Mucosa of gallbladder (tissue), 1 donor: ENCODE measurements at regions not wholly inside any gene's neighbourhood (a gene's known extent, or its start where the extent isn't known, plus 50 kb on each side); places are given as distances from the start of the nearest gene placed in this dataset.
"Not testable (repeated sequence)": the region's sequence is repeated elsewhere in the genome, so short reads cannot be mapped to it uniquely, and the experiment has no call there.

Experiments used
- DNase-seq: peaks from one replicate; pipeline ENCODE4 v3.0.0-alpha.2; 2020; ENCODE audit warnings: low spot score
- donor health status: DM: no; HTN: no; CAD: no.

DNA sequence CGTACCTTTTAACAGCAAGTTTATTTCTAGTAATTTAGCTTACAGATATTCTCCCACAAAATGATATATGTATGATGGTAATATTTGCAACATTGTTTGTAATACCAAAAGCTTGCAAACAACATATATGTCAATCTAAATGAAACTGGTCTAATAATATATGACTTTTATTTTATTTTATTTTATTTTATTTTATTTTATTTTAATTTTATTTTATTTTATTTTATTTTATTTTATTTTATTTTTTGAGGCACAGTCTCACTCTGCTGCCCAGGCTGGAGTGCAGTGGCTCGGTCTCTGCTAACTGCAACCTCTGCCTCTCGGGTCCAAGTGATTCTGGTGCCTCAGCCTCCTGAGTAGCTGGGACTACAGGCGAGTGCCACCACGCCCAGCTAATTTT is 94.6 kb upstream of the ABCA1 start:
- DNase-seq: not testable (repeated sequence)

DNA sequence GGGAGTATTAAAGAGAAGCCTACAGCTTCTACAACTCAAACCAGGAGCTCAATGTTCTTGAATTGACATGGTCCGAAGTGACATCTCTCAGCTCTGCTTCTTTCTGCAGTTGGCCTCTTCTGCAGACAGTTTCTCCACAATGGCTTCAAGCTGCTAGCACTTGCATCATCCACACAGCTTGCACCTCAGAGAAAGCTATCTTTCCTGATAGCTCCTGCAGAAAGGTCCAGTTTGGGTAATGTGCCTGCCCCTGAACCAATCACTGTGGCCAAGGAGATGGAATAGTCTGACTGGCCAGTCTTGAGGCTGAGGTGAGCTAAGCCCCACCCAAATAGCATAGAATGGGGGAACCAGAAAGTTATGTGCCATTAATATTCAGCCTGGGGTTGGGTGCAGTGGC is 95.8 kb upstream of the ABCA1 start:
- no peak for DNase-seq

DNA sequence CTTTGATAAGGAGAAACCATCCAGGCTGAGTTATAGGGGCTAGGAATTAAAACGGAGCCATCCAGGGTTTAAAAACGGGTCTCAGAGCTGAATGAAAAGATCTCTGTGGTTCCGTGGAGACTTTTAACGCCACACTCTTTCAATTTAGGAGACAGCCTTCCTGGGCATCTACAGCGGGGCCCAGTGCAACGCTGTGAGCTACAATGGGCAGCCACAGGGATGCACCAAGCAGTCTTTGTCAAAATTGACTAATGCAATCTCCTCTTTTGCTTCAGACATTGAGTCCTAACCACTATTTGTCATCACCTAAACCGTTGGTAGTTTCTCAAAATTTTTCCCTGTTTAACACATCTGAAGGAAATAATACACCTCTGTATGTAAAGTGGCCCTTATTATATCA is 96.6 kb upstream of the ABCA1 start:
- no peak for DNase-seq

DNA sequence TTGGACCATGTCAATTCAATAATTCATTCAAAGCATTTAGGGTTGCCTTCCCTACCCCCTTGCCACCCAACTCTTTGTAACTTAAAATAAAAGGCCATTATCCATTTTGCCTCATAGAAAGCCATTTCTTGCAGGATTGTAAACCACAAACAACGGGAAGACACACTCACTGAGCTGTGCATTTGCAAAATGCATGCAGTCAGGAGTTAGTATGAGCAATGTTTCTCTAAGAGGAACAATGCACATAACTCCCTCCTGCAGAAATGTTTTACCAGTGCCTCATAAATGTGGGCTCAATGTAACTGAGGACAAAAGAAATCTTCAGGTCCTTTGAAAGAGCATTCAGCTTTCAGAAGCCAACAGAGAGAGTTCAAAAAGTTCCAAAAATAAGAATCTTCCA is 98.5 kb upstream of the ABCA1 start:
- DNase-seq: no peak

DNA sequence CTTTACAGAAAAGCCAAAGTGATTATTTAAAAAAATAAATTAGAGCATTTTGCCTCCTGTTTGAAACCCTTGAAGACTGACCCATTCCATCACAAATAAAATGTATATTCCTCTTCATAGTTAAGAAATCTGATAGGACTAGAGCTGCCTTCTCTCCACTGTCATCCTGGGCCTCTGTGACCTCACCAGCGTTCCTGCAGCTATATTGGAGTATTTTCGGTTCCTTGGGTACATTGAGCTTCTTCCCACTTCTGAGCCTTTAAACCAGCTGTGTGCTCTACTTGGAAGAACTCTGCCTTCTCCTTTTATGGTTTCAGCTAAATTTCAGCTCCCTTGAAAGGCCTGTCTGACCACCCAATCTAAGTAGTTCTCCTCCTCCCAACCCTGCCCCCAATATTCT is 99.1 kb upstream of the ABCA1 start:
- DNase-seq: no peak

DNA sequence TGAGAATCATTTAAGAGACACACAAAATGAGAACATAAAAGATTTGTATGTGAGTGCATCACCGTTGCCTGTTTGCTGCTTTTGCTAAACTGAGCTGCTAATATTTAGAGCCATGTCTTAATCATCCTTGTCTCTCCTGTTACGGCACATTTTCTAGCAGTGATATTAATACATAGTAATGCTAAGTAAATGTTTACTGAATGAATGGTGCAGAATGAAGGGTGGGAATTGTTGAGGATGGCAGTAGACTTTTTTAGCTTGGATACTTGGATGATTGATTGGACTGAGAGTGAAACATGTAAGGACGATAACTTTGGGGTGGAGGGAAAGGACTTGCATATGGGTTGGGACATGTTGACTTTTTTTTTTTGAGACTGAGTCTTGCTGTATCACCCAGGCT is 102.3 kb upstream of the ABCA1 start:
- DNase-seq: no peak

DNA sequence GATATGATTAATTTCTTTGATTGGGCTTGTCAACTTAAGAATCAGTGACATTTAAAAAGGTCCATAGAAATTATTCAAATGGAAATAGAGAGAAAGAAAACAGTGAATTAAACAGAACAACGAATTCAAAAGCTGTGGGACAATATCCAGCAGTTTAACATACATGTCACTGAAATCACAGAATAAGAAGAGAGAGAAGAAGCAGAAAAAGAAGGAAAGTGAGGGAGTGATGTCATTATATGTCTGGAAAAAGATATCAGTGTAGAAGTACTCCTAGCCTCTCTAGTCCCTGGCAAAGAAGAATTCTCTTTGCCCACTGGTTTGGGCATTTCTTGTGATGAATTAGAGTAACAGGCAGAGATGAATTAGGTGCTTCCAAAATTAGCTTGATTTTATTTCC is 109.2 kb upstream of the ABCA1 start:
- no peak for DNase-seq

DNA sequence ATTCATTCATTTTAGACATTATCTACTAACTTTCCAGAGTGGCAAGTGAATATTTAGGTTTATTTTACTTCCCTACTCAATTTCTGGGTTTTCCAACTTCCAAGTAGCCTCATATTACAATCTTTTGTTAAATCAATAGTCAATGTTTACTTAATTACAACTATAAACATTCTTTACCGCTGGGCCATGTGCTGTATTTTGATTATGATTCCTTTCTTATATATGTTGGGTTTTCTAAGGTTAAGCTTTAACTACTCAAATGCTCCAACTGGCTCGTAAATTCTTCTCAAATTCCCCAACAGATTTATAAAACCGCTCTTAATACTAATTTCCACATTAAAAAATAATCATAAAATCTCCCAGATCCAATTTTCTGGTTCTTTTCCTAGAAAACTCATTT is 110.1 kb upstream of the ABCA1 start:
- DNase-seq: no peak

DNA sequence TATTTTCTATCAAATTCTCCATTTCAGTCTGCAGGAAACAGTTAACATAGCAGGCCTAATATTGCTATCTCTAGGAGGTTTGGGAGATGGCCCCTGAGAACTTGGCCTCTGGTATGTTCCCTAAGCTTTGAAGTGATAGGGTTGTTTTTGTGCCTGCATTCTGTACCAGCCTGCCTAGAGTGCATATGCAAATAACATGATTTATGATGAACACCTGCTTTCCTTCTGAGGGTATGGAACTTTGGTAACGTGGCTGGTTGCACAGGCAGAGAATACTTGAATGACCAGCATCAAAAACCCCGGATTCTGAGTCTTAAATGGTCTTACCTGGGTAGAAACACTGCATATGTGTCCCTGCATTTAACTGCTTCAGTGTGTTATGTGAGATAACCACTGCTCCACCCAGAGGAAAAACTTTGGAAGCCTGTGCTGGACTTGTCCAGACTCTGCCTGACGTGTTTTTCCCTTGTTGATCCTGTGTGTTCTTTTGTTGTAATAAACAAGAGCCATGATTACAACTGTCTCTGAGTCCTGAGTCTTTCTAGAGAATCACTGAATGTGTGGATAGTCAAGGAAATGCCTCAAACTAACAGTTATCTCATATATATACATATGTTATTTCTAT is 111.3 kb upstream of the ABCA1 start:
- DNase-seq: no peak

DNA sequence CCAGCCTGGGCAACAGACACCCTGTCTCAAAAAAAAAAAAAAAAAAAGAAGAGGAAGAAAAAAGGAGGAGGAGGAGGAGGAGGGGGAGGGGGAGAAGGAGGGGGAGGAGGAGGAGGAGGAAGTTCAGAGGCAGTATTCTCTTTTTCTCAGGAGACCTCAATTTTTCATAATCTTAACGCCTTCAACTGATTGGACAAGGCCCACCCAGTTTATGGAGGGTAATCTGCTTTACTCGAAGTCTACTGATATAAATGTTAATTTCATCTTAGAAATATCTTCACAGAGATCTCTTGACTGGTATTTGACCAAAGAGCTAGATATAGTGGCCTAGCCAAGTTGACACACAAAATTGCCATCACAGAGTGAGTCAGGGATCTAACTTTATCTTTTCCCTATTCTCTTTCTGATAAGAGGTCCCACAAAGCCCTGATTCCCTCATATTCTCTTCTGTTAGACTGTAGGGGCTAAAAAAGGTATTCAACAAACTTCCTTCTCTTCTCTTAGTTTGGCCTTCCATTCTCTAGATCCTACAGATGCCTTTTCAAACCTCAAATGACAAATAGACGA is 115.5 kb upstream of the ABCA1 start:
- DNase-seq: no peak

DNA sequence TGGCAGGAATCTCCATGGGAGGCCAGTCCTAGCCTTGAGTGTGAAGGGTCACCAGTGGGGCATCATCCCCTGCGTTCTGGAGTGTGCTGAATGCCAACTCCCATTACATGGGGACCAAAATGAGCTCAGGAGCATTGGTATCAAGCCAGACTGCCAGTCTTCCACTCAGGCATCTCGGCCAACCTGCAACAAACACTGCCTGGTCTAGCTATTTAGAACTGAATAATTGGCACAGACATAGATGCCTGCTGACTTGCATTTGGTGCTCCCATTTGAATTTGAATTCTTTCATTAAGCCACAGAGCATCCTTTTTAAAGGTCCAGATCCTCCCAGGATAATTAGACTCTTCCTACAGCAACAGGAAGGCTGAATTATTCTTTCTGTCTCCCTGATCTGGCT is 116.6 kb upstream of the ABCA1 start:
- no peak for DNase-seq

DNA sequence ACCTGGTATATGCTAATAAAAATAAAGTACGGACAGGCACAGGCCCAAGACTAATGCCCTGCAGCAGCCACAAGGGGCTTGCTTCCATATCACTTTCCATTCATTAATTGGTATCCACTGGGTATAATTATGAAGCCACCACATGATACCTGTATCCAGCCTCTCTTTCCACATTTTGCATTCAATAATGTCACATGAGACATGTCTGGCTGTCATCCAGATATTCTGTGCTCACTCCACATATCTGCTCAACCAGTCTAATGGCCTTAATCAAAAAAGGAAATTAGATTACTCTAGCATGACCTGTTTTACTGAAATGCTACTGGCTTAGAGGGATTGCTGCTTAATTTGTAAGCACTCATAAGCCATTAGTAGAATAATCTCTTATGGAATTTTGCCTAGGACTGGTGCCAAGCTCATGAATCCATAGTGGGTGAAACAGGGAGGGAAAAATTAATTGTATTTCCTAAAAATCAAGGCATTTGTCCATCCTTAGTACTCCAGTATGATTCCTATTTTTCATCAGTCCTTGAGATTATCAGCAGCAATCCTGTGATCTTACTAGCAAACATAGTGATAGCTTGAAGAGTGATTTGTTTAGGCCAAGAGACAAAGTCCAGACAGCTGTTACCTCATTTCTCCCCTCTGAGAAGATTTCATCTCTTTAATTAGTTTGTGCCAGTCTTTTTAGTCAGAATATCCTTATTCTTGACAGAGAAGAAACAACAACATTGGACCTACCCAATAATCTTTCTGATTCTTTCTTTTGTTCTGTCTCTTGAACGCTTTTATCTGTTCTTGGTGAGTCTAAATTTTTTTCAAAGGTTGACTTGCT is 119.2 kb upstream of the ABCA1 start:
- DNase-seq: no peak

DNA sequence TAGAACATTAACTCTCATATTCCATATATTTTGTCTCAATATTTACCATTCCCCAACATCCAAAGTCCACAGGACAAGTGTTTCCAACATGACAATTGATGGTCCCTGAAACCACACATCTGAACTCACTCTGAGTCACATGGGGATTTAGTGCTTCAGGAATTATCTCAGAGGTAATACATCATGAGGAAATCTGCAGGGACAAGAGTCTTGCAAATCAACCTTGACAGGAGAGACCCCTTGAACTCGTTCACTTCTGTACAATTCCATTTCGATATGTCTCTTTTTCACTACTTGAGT is 119.7 kb upstream of the ABCA1 start:
- DNase-seq: no peak

DNA sequence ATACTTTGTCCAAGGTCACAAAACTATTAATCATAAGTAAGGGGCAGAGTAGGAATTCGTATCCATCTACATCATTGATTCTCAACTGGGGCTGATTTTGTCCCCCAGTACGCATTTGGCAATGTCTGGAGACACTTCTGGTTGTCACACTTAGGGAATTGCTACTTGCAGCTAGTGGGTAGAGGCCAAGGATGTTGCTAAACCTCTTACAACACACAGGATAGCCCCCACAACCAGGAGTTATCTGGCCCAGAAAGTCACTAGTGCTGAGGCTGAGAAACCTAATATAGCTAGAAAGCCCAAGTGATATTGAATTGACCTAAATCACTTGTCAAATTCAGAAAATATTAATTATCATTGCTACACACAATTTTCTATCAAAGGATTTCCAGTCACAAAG is 120.4 kb upstream of the ABCA1 start:
- DNase-seq: no peak

DNA sequence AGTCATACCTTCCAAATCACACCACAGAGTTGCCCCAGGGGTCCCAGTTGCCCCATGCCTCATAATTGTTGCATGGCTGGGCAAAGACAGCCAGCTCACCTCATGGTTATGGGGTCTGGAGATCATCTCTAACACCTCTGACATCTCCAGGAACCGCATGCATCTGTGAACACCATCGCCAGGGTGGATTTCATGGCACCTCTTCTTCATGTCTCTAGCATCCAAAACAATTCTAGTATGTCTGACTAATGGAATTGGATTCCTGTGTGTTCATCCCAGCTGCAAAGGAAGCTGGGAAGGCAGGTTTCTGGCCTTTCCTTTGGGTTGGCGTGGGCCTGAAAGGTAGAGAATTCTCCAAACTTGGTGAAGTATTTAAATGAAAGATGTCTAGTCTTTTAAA is 122.3 kb upstream of the ABCA1 start:
- DNase-seq: no peak

DNA sequence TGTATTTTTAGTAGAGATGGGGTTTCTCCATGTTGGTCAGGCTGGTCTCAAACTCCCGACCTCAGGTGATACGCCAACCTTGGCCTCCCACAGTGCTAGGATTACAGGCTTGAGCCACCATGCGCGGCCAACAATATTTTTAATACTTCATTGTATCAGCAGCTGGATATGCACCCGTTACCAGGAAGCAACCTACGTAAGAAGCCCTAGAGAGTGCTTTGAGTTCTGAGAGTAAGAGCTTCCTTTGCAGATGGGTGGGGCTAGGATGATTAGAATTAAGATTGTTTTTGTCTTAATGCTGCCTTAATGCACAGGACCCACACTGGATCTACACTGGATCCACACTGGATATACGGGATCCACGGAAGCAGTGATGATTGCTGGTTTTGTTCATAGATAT is 123.9 kb upstream of the ABCA1 start:
- DNase-seq: no peak

DNA sequence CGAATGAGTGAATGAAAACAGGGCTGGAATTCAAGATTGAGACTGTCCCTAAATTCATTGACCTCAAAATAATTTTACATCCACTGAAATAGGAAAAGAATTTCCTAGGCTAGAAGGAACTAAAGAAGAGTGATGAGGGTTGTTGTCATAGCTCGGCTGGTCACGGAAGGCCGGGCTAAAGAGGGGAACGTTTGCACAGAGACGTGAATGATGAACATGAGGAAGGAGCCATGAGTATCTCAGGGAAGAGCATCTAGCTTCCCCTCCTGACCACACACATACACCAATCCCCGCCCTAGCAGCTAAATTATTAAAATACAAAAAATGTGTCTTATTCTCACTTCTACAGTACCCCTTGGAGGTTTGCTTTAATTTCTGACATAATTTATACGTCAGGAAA is 124.4 kb upstream of the ABCA1 start:
- no peak for DNase-seq

DNA sequence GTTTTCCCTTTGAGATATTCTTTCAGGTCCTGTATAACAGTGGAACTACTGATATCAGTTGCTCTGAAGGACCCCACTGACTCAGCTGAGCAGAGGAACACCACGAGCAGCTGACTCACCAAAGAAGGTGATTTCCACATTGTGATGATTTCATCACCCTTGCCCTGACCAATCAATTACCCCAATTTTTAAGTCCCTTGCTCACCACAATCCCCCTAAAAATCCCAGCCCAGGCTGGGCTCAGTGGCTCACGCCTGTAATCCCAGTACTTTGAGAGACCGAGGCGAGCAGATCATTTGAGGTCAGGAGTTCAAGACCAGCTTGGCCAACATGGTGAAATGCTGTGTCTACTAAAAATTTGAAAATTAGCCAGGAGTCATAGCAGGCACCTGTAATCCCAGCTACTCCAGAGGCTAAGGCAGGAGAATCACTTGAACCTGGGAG is 125.3 kb upstream of the ABCA1 start:
- no peak for DNase-seq

DNA sequence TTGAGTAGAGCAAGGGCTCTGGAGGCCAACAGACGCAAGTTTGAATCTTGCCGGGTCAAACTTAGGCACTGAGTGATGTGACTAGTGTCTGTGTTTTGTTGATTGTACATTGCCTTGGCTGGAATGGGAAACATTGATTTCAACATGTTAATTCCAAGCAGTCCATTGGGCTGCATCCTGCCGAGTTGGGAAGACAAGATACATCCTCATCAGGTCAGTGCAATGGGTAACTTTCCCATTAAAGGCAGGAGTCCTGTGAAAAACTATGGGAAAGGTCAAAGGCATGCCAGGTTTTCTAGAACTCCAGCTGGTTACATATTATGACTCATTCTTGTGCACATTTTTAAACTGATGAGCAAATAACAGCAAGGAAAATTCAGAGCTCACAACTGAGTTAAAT is 126.5 kb upstream of the ABCA1 start:
- no peak for DNase-seq

DNA sequence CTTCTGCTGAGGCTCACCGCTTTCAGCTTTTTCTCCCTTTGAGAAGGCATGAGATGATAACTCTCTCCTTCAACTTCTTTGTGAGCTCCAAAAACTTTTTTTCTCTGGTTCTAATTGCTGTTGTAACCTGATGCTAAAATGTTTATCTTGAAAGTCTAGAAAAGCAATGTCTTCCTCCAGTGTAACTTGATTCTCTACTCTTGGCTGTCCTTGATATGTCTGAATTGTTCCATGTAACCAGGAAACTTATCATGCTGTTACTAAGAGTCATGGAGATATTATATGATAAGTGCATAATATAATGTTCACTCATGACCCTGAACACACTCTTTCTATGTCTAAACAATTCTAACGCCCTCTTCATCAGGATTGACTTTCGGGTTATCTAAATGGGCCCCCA is 128.0 kb upstream of the ABCA1 start:
- DNase-seq: no peak

DNA sequence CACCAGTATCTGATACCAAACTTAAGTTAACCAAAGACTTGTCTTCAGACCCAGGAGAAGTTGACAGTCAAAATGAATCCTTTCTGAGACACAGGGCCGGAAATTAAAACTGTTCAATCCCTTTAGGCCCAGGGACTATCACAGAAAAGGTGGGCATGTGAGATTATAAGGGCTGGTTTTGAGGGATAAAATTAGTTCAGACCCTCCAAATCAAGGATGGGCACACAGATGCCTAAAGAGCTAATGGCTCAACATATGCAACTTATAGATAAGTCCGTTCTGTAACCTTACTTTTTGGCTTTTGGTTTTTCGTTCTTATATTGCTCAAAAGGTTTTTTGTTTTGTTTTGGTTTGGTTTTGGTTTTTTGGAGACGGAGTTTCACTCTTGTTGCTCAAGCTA is 129.6 kb upstream of the ABCA1 start:
- no peak for DNase-seq

DNA sequence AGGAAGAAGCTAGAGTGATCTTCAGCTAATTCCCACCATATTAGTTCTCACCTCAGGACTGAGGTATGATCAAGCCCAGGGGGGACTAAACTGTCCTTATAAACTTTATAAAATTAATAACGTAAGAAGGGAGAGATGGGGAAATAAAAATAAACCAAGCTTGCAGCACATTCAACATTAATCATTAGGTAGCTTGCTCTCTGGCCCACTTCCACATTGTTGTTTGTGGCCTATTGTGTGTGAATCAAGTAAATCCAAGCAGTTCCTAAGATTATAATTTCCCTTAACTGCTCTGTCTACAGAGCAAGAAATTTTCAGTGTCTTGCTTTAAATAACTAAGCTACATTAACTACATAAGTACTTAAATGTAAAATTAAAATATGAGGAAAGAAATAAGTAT is 131.3 kb upstream of the ABCA1 start:
- no peak for DNase-seq

DNA sequence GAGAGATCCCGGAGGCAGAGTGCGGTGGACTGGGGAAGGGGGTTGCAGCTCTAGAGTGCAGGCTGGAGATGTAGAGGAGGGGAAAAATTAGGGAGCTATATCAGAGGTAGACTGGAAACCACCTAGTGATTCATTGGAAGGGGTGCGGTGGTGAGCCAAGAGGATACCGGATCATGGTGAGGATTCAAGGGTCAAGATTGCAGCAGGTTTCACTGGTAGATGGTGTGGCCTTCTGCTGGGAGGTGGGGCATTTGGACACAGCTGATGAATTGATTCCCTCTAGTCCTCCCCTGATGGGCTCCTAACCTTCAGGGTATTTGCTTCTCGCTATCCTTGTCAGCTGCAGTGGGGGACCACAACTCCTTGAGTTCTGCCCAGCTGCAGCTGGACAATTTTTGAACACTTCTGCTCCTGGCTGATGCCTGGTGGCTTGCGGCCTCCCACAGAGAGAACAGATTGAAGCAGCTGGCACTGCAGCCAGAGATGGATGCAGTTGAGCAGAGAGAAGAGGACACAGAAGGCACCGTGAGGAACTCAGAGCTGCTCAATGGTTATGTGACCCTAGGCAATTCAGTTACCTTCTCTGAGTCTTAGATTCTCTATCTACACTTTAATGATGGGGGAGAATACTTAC is 134.4 kb upstream of the ABCA1 start:
- DNase-seq: no peak
